Keratinocyte (primary cell): ENCODE measurements at regions not wholly inside any gene's neighbourhood (a gene's known extent, or its start where the extent isn't known, plus 50 kb on each side); places are given as distances from the start of the nearest gene placed in this dataset.

Source experiments
- EZH2 ChIP-seq: IDR thresholded peaks from one replicate; pipeline ENCODE4 v1.6.1; 2012; ENCODE audit warnings: inconsistent platforms, mild to moderate bottlenecking, low read length, moderate library complexity
- TF ChIP-seq, protein P1 (sequence below), 3 experiments: IDR thresholded peaks in 1 of 3; conservative IDR thresholded peaks in 1 of 3; optimal IDR thresholded peaks in 1 of 3; 2 replicates in 2 of 3; 3 replicates in 1 of 3; pipeline versions ENCODE3 to v1.5.1; 2011; ENCODE audit warnings: low read length in 3 of 3, mild to moderate bottlenecking in 3 of 3, moderate library complexity in 2 of 3, control low read depth in 1 of 3, inconsistent platforms in 1 of 3; ENCODE audit not compliant: insufficient read depth in 2 of 3; ENCODE audit errors: extremely low read depth in 1 of 3

GRCh38 chr9:93884808-93885207 lies 70.3 kb downstream of the BARX1 start:
- TF ChIP-seq, protein P1, sequence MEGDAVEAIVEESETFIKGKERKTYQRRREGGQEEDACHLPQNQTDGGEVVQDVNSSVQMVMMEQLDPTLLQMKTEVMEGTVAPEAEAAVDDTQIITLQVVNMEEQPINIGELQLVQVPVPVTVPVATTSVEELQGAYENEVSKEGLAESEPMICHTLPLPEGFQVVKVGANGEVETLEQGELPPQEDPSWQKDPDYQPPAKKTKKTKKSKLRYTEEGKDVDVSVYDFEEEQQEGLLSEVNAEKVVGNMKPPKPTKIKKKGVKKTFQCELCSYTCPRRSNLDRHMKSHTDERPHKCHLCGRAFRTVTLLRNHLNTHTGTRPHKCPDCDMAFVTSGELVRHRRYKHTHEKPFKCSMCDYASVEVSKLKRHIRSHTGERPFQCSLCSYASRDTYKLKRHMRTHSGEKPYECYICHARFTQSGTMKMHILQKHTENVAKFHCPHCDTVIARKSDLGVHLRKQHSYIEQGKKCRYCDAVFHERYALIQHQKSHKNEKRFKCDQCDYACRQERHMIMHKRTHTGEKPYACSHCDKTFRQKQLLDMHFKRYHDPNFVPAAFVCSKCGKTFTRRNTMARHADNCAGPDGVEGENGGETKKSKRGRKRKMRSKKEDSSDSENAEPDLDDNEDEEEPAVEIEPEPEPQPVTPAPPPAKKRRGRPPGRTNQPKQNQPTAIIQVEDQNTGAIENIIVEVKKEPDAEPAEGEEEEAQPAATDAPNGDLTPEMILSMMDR (optimal IDR thresholded peaks at IDR 0.05 in 1 of 3, IDR thresholded peaks at IDR 0.05 in 1 of 3, conservative IDR thresholded peaks at IDR 0.05 in 1 of 3; ENCODE audit: extremely low read depth in 1 of 3, insufficient read depth in 2 of 3, low read length in 3 of 3), result no peak
- no peak for TF ChIP-seq EZH2
